ENCODE measurements at regions not wholly inside any gene's neighbourhood (a gene's known extent, or its start where the extent isn't known, plus 50 kb on each side); places are given as distances from the start of the nearest gene placed in this dataset.

DNA sequence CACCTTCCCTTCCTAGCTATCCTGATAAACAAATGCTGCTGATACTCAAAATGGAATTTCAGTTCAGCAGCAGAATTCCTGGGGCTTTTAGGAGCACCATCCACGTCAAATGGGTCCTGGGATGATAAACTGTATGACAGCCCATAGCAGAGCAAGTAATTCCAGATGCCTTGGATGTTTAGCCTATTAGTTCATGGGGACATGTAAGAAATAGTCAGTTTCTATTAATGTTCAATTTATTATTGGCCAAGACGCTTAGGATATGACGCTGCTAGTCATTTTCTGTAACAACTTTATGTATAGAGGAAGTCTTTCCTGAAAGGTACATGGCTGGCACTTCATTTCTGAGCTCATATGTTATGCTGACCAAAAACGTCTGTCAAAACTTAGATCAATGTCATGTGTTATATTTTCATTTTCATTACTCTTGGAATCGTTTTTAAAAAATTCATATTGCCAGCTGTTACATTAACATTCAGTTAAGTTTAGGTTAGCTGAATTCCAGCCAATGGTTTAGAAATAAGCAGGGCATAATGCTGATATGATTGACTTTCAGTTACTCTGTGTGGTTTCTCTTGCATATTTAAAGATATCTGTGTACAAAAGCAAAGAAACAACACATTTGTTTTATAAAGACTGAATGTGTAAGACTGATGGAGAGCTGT is 243.8 kb downstream of the CSNK1G3 start:
- no peak for DNase-seq (ENCODE audit: low spot score)
- Histone ChIP-seq H3K27ac (no peak overlapping the region), H3K36me3 (no peaks in the 10 kb centered on the region), H3K27me3 (replicated peaks; ENCODE audit: insufficient read depth) (no peaks in the 10 kb centered on the region), H3K9me3 (no peaks in the 10 kb centered on the region), H3K4me1 (ENCODE audit: control insufficient read depth in 1 of 2, low read depth in 2 of 2) (peaks cover 4 to 25% of the 10 kb centered on the region in 2 donors), H3K4me3 (peak overlapping the region; percentile 0)
- TF ChIP-seq, protein P1, sequence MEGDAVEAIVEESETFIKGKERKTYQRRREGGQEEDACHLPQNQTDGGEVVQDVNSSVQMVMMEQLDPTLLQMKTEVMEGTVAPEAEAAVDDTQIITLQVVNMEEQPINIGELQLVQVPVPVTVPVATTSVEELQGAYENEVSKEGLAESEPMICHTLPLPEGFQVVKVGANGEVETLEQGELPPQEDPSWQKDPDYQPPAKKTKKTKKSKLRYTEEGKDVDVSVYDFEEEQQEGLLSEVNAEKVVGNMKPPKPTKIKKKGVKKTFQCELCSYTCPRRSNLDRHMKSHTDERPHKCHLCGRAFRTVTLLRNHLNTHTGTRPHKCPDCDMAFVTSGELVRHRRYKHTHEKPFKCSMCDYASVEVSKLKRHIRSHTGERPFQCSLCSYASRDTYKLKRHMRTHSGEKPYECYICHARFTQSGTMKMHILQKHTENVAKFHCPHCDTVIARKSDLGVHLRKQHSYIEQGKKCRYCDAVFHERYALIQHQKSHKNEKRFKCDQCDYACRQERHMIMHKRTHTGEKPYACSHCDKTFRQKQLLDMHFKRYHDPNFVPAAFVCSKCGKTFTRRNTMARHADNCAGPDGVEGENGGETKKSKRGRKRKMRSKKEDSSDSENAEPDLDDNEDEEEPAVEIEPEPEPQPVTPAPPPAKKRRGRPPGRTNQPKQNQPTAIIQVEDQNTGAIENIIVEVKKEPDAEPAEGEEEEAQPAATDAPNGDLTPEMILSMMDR (IDR thresholded peaks at IDR 0.05): no peak
- ATAC-seq (ENCODE audit: insufficient number of reproducible peaks, low FRiP score, low read depth): no peak

DNA sequence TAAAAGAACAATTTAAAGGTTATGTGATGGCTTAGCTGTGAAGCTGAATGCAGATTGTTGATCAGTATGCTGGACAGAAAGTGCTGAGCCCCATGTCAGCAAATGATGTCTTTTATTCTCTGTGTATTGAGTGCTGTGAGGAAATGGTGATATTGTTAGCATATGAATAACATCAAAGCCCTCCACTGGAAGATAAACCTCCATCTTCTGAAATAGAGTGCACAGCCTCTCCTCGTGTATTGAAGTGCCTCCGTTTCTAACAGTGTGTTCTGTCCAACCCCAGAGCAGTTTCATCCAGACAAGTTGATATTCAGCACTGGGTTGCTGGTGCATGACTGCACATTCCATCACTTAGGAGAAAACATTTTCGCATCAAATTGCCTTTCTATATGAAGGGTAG is 242.9 kb downstream of the CSNK1G3 start:
- Histone ChIP-seq H3K27ac (no peak overlapping the region), H3K4me1 (ENCODE audit: control insufficient read depth in 1 of 2, low read depth in 2 of 2) (peaks cover 4 to 25% of the 10 kb centered on the region in 2 donors), H3K4me3 (no peak overlapping the region), H3K36me3 (no peaks in the 10 kb centered on the region), H3K9me3 (no peaks in the 10 kb centered on the region), H3K27me3 (replicated peaks; ENCODE audit: insufficient read depth) (no peaks in the 10 kb centered on the region)
- TF ChIP-seq, protein P1 (IDR thresholded peaks at IDR 0.05): no peak
- ATAC-seq (ENCODE audit: insufficient number of reproducible peaks, low FRiP score, low read depth) (no peak), DNase-seq (ENCODE audit: low spot score) (no peak)

DNA sequence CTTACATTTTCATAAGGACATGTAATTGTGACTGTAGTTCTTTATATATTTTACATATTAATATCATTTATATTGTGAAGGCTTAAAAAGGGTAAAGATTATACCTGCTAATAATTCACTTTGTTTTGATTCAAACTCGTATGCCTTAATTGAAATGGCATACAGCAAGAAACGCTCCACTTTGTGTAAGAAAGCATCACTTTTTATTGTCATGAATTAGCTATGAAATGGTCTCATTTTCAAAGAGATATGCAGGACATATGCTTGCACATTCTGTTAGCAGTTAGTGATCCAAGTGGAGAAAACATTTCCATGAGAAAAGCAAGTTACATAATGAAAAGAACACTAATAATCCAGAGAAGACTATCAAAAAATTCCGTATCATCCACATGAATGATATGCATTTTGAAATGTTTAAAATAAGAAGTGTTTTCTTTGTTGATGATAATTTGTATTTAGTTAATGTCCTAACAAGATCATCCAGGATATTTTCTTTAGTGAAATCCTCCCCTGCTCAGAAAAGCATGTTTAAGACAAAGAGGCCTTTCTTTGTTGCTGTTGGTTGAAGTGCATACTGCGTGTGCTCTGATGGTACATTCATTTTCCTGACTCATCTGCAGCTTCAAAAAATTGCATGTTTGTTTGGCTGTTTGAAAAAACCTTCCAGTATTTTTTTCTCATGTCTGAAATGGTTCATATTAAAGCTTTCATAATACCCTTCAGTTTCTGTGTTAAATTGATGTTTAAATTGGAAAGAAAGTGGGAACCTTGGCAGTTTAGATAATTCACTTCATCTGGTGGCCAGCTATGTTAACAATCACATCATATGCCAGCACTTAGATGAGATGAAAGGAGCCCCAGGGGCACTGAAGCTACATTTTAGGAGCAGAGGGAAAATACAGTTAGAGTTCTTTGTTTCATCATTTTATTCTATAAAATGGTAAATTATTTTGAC is 242.2 kb downstream of the CSNK1G3 start:
- H3K9me3 ChIP-seq: no peaks in the 10 kb centered on the region
- no peak overlapping the region for H3K4me3 ChIP-seq
- no peaks in the 10 kb centered on the region for H3K27me3 ChIP-seq (replicated peaks; ENCODE audit: insufficient read depth)
- DNase-seq (ENCODE audit: low spot score): no peak
- no peak overlapping the region for H3K27ac ChIP-seq
- ATAC-seq (ENCODE audit: insufficient number of reproducible peaks, low FRiP score, low read depth): no peak
- TF ChIP-seq, protein P1 (IDR thresholded peaks at IDR 0.05): no peak
- H3K36me3 ChIP-seq: no peaks in the 10 kb centered on the region
- H3K4me1 ChIP-seq (ENCODE audit: control insufficient read depth in 1 of 2, low read depth in 2 of 2): peaks cover 4 to 25% of the 10 kb centered on the region in 2 donors

DNA sequence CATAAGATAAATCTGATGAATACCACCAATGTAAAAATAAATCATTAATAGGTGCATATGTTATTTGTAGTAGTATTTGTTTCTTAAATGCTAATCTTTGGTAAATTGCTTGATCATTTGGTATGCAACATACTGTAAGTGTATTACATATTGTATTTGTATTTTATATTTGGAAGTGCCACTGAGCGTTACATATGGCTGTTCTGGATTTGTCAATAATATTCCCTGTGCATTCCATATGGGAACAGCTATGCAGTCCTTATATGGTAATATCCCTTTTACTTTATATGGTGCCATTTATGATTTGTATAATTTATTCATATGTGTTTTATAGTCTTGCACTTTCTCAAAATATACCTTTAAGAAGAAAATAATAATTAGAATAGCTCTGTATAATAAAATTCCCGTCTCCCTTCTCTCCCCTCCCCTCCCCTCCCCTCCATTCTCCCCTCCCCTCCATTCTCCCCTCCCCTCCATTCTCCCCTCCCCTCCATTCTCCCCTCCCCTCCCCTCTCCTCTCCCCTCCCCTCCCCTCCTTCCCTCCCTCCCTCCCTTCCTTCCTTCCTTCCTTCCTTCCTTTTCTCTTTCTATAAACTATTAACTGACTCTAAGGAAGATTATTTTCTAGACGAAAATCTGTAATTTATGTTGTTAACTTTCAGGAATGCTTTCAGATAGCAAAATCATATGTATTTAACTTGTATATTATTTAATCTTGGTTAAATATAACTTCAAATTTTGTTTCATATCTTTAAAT is 241.4 kb downstream of the CSNK1G3 start:
- TF ChIP-seq, protein P1 (IDR thresholded peaks at IDR 0.05): no peak
- Histone ChIP-seq H3K27ac (no peak overlapping the region), H3K9me3 (no peaks in the 10 kb centered on the region), H3K4me1 (ENCODE audit: control insufficient read depth in 1 of 2, low read depth in 2 of 2) (peaks cover 4 to 25% of the 10 kb centered on the region in 2 donors), H3K27me3 (replicated peaks; ENCODE audit: insufficient read depth) (no peaks in the 10 kb centered on the region), H3K4me3 (no peak overlapping the region), H3K36me3 (no peaks in the 10 kb centered on the region)
- DNase-seq (ENCODE audit: low spot score): no peak
- ATAC-seq (ENCODE audit: insufficient number of reproducible peaks, low FRiP score, low read depth): no peak

Data from thoracic aorta (tissue), 2 donors.